GM12864 (cell line): ENCODE measurements at regions not wholly inside any gene's neighbourhood (a gene's known extent, or its start where the extent isn't known, plus 50 kb on each side); places are given as distances from the start of the nearest gene placed in this dataset.

ENCODE experiments used
- DNase-seq: peaks from one replicate; pipeline ENCODE4 v3.0.0-alpha.2; 2011; ENCODE audit warnings: low read depth
- H3K4me3 ChIP-seq: 2 replicates; pipeline ENCODE4 v1.5.1; 2011; ENCODE audit warnings: mild to moderate bottlenecking, low read depth, low read length, control low read depth
- CTCF ChIP-seq: IDR thresholded peaks from 2 replicates; pipeline ENCODE4 v1.5.1; 2011; ENCODE audit warnings: low read depth, mild to moderate bottlenecking, moderate library complexity, low read length, control low read depth, inconsistent platforms; ENCODE audit errors: missing control alignments

GRCh38 chr11:71119656-71120269 lies 132.6 kb downstream of the SHANK2 start:
- DNase-seq: no peak

GRCh38 chr11:71118671-71119250 lies 133.6 kb downstream of the SHANK2 start:
- DNase-seq: no peak
- H3K4me3 ChIP-seq: no peak overlapping the region
- no peak for TF ChIP-seq CTCF

More at GRCh38 chr11:71119656-71120269, 132.6 kb downstream of the SHANK2 start:
- no peak for TF ChIP-seq CTCF
- no peak overlapping the region for H3K4me3 ChIP-seq

GRCh38 chr11:71117311-71117710 lies 135.1 kb downstream of the SHANK2 start:
- no peak for DNase-seq
- no peak for TF ChIP-seq CTCF
- no peak overlapping the region for H3K4me3 ChIP-seq

- no peak for DNase-seq
- TF ChIP-seq CTCF: no peak
- H3K4me3 ChIP-seq: no peak overlapping the region
Measured at GRCh38 chr11:71116693-71117040, 135.7 kb downstream of the SHANK2 start.

- DNase-seq: no peak
- H3K4me3 ChIP-seq: no peak overlapping the region
- no peak for TF ChIP-seq CTCF
Measured at GRCh38 chr11:71115770-71116692, 136.3 kb downstream of the SHANK2 start.

GRCh38 chr11:71114124-71114851 lies 138.1 kb downstream of the SHANK2 start:
- no peak for TF ChIP-seq CTCF
- no peak for DNase-seq
- no peak overlapping the region for H3K4me3 ChIP-seq
